ENCODE measurements at regions not wholly inside any gene's neighbourhood (a gene's known extent, or its start where the extent isn't known, plus 50 kb on each side); places are given as distances from the start of the nearest gene placed in this dataset.

DNA sequence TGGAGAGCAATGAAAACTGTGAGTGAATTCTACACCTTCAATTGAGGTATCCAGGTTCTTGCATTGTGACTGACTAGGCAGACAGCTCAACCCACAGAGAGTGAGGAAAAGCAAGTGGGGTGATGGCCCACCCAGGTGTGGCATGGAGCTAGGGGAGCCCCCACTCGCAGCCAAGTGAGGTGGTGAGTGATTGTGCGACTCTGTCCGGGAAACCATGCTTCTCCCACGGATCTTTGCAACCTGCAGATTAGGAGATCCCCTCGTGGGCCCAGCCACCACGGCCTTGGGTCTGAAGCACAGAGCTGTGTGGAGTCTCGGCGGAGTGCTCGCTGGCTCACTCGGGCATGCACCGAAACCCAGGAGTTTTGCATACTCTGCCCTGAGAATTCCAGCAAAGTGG lies 120.1 kb downstream of the ALG10 start:
- TF ChIP-seq EZH2 (IDR thresholded peaks at IDR 0.05) (no peak), POLR2AphosphoS5 (IDR thresholded peaks at IDR 0.05; ENCODE audit: borderline replicate concordance, low read depth, low read length) (no peak), FOXP2 (optimal IDR thresholded peaks at IDR 0.05; ENCODE audit: control extremely low read depth, extremely low read length, insufficient read depth) (no peak)
